CD14-positive monocyte (primary cell): ENCODE measurements at regions not wholly inside any gene's neighbourhood (a gene's known extent, or its start where the extent isn't known, plus 50 kb on each side); places are given as distances from the start of the nearest gene placed in this dataset.

Experiments
- DNase-seq, 3 donors: peaks; one replicate each; pipeline ENCODE4 v3.0.0-alpha.2; 2011 to 2022
- H2AFZ ChIP-seq: 2 replicates; pipeline ENCODE4 v1.6.0; 2012; ENCODE audit warnings: mild to moderate bottlenecking, low read depth, low read length, inconsistent platforms; ENCODE audit not compliant: insufficient read depth, poor library complexity, severe bottlenecking
- H3K27ac ChIP-seq, 2 donors: 1 replicate in 1 of 2; 2 replicates in 1 of 2; pipeline ENCODE4 v1.5.1; 2012 to 2013; ENCODE audit warnings: low read length in 2 of 2, control low read depth in 1 of 2, inconsistent platforms in 1 of 2, low read depth in 1 of 2, mild to moderate bottlenecking in 1 of 2
- H3K27me3 ChIP-seq, 2 donors: one replicate each; pipeline versions ENCODE4 v1.6.0 to v1.6.1; 2011 to 2013; ENCODE audit warnings: low read length in 2 of 2; ENCODE audit not compliant: control insufficient read depth in 2 of 2, insufficient read depth in 2 of 2
- H3K36me3 ChIP-seq, 2 donors: replicated peaks in 1 of 2; 1 replicate in 1 of 2; 2 replicates in 1 of 2; pipeline versions ENCODE4 v1.5.1 to v1.6.1; 2012 to 2013; ENCODE audit warnings: low read length in 2 of 2, control low read depth in 1 of 2, inconsistent platforms in 1 of 2, mild to moderate bottlenecking in 1 of 2; ENCODE audit not compliant: insufficient read depth in 2 of 2, control insufficient read depth in 1 of 2
- H3K4me1 ChIP-seq, 2 donors: 1 replicate in 1 of 2; 2 replicates in 1 of 2; pipeline versions ENCODE4 v1.5.1 to v1.6.1; 2012 to 2013; ENCODE audit warnings: low read length in 2 of 2, control low read depth in 1 of 2, inconsistent platforms in 1 of 2, mild to moderate bottlenecking in 1 of 2, moderate library complexity in 1 of 2; ENCODE audit not compliant: insufficient read depth in 2 of 2, control insufficient read depth in 1 of 2
- H3K4me2 ChIP-seq: replicated peaks from 2 replicates; pipeline ENCODE3; 2012; ENCODE audit warnings: low read length, moderate library complexity, mild to moderate bottlenecking; ENCODE audit not compliant: poor library complexity, severe bottlenecking; ENCODE audit errors: extremely low read depth
- H3K4me3 ChIP-seq, 3 experiments: fragments of 200-600 bp in 1 of 3; sonication (generic) in 1 of 3; replicated peaks in 1 of 3; 1 replicate in 2 of 3; 2 replicates in 1 of 3; pipeline ENCODE4 v1.5.1; 2011 to 2013; ENCODE audit warnings: low read length in 3 of 3, mild to moderate bottlenecking in 3 of 3, control low read depth in 2 of 3, low read depth in 2 of 3, inconsistent platforms in 1 of 3, moderate library complexity in 1 of 3
- H3K79me2 ChIP-seq: 2 replicates; pipeline ENCODE4 v1.6.0; 2012; ENCODE audit warnings: mild to moderate bottlenecking, control low read depth, inconsistent platforms, low read length, moderate library complexity; ENCODE audit not compliant: insufficient read depth
- H3K9ac ChIP-seq: 2 replicates; pipeline ENCODE4 v1.6.0; 2017; ENCODE audit warnings: low read length, mild to moderate bottlenecking; ENCODE audit not compliant: insufficient read depth, poor library complexity, severe bottlenecking
- H3K9me3 ChIP-seq, 2 donors: replicated peaks in 1 of 2; 1 replicate in 1 of 2; 2 replicates in 1 of 2; pipeline versions ENCODE4 v1.5.1 to v1.6.1; 2012 to 2013; ENCODE audit warnings: low read length in 2 of 2, control low read depth in 1 of 2; ENCODE audit not compliant: control insufficient read depth in 1 of 2, insufficient read depth in 1 of 2
- H4K20me1 ChIP-seq: 2 replicates; pipeline ENCODE4 v1.6.0; 2012; ENCODE audit warnings: mild to moderate bottlenecking, low read length, control low read depth, moderate library complexity; ENCODE audit not compliant: insufficient read depth
- H3K27ac Mint-ChIP-seq, 7 donors: one replicate each; pipeline ENCODE4 v1.8.0; 2020; ENCODE audit warnings: mild to moderate bottlenecking in 7 of 7, mixed read lengths in 7 of 7, moderate library complexity in 6 of 7, inconsistent platforms in 2 of 7
- H3K27me3 Mint-ChIP-seq, 3 donors: one replicate each; pipeline ENCODE4 v1.8.0; 2021 to 2022; ENCODE audit warnings: low read depth in 3 of 3, mild to moderate bottlenecking in 3 of 3, mixed read lengths in 3 of 3, moderate library complexity in 3 of 3, inconsistent platforms in 1 of 3
- H3K36me3 Mint-ChIP-seq, 2 donors: one replicate each; pipeline ENCODE4 v1.8.0; 2020; ENCODE audit warnings: mixed read lengths in 2 of 2, inconsistent platforms in 1 of 2, mild to moderate bottlenecking in 1 of 2
- H3K4me1 Mint-ChIP-seq: one replicate; pipeline ENCODE4 v1.8.0; 2020; ENCODE audit warnings: mild to moderate bottlenecking, mixed read lengths
- H3K4me3 Mint-ChIP-seq, 2 donors: one replicate each; pipeline ENCODE4 v1.8.0; 2020; ENCODE audit warnings: mild to moderate bottlenecking in 2 of 2, mixed read lengths in 2 of 2, moderate library complexity in 1 of 2
- H3K9me3 Mint-ChIP-seq, 7 donors: one replicate each; pipeline ENCODE4 v1.8.0; 2020 to 2022; ENCODE audit warnings: mixed read lengths in 7 of 7, mild to moderate bottlenecking in 6 of 7, moderate library complexity in 6 of 7, inconsistent platforms in 2 of 7
- WGBS: methylation state at CpG from one replicate; pipeline ENCODE4 v1.1.5; 2013; ENCODE audit warnings: missing lambda C conversion rate; ENCODE audit not compliant: insufficient coverage; 5-methylcytosine and 5-hydroxymethylcytosine counted together
- intact Hi-C, 2 donors: fragments of 100-400 bp; cut with micrococcal nuclease; formaldehyde crosslinking; loops; one replicate each; pipeline versions ENCODE4 v1.15.0 to v1.15.1; 2023
- TF ChIP-seq, protein P1 (sequence below): fragments of 200-600 bp; IDR thresholded peaks from one replicate; pipeline ENCODE4 v1.8.0; 2022; ENCODE audit warnings: antibody characterized with exemption, mild to moderate bottlenecking

- Histone ChIP-seq H3K27ac (no peak overlapping the region), H3K79me2 (no peaks in the 10 kb centered on the region), H3K36me3 (no peaks in the 10 kb centered on the region), H3K4me1 (no peaks in the 10 kb centered on the region), H3K9me3 (no peaks in the 10 kb centered on the region), H3K27me3 (no peaks in the 10 kb centered on the region), H3K4me2 (no peak overlapping the region), H2AFZ (no peak overlapping the region), H3K4me3 (no peak overlapping the region), H4K20me1 (no peaks in the 10 kb centered on the region), H3K9ac (no peak overlapping the region)
- H3K27me3 Mint-ChIP-seq = peaks cover 6 to 8% (median 6%) of the 10 kb centered on the region in 3 donors
- no peak for DNase-seq
- intact Hi-C loops = no loop called here
- TF ChIP-seq, protein P1, sequence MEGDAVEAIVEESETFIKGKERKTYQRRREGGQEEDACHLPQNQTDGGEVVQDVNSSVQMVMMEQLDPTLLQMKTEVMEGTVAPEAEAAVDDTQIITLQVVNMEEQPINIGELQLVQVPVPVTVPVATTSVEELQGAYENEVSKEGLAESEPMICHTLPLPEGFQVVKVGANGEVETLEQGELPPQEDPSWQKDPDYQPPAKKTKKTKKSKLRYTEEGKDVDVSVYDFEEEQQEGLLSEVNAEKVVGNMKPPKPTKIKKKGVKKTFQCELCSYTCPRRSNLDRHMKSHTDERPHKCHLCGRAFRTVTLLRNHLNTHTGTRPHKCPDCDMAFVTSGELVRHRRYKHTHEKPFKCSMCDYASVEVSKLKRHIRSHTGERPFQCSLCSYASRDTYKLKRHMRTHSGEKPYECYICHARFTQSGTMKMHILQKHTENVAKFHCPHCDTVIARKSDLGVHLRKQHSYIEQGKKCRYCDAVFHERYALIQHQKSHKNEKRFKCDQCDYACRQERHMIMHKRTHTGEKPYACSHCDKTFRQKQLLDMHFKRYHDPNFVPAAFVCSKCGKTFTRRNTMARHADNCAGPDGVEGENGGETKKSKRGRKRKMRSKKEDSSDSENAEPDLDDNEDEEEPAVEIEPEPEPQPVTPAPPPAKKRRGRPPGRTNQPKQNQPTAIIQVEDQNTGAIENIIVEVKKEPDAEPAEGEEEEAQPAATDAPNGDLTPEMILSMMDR = no peak
- H3K27ac Mint-ChIP-seq = peak overlapping the region in 1 of 7 donors; percentile 54
- no peak overlapping the region for H3K4me3 Mint-ChIP-seq
- H3K9me3 Mint-ChIP-seq = peaks cover 0 to 3% (median 0%) of the 10 kb centered on the region in 7 donors
- no peaks in the 10 kb centered on the region for H3K4me1 Mint-ChIP-seq
- 83% methylated on average over 5 of the region's 8 CpGs for WGBS
- H3K36me3 Mint-ChIP-seq = no peaks in the 10 kb centered on the region
Measured at GRCh38 chr2:121038891-121039616, 245.9 kb downstream of the TFCP2L1 start.

DNA sequence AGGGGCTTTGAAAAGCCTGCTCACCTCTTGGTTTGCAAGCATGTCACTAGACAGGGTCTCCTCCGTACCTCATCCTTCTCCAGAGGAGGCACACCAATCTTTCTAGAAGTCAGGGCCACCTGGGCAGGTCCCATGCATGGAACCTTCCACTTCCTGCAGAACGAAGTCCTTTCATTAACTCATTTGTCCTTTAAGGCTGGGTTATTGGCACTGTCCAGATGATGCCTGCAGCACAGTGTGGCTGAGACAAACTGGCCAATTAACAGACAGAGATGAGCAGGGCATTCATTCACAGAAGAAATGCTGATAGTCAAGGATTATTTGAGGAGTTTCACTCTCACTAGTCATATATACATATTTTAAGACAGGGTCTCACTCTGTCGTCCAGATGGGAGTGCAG is 245.3 kb downstream of the TFCP2L1 start:
- no peak overlapping the region for H2AFZ ChIP-seq
- intact Hi-C loops = no loop called here
- no CpG with 5 or more reads among the region's 3 CpGs for WGBS
- peaks cover 6 to 8% (median 7%) of the 10 kb centered on the region in 3 donors for H3K27me3 Mint-ChIP-seq
- no peak overlapping the region for H3K27ac ChIP-seq
- no peak overlapping the region for H3K27ac Mint-ChIP-seq
- H3K9me3 ChIP-seq = no peaks in the 10 kb centered on the region
- H3K79me2 ChIP-seq = no peaks in the 10 kb centered on the region
- no peak overlapping the region for H3K4me2 ChIP-seq
- DNase-seq = no peak
- no peaks in the 10 kb centered on the region for H3K4me1 ChIP-seq
- H3K27me3 ChIP-seq = no peaks in the 10 kb centered on the region
- no peaks in the 10 kb centered on the region for H3K4me1 Mint-ChIP-seq
- H3K4me3 ChIP-seq = no peak overlapping the region
- H3K36me3 Mint-ChIP-seq = no peaks in the 10 kb centered on the region
- no peak overlapping the region for H3K4me3 Mint-ChIP-seq
- no peak overlapping the region for H3K9ac ChIP-seq
- H3K36me3 ChIP-seq = no peaks in the 10 kb centered on the region
- TF ChIP-seq, protein P1 = no peak
- peaks cover 0 to 3% (median 0%) of the 10 kb centered on the region in 7 donors for H3K9me3 Mint-ChIP-seq
- no peaks in the 10 kb centered on the region for H4K20me1 ChIP-seq
